AG10803 (cell line): ENCODE measurements at regions not wholly inside any gene's neighbourhood (a gene's known extent, or its start where the extent isn't known, plus 50 kb on each side); places are given as distances from the start of the nearest gene placed in this dataset.
A peak's percentile ranks its signal among the peaks of the same experiment; 100 is the strongest.

Experiments used
- DNase-seq: peaks from one replicate; pipeline ENCODE4 v3.0.0; 2010; ENCODE audit warnings: low read depth
- H3K4me3 ChIP-seq: 2 replicates; pipeline ENCODE4 v1.5.1; 2011; ENCODE audit warnings: mild to moderate bottlenecking, low read length, control low read depth
- TF ChIP-seq, protein P1 (sequence below): conservative IDR thresholded peaks from 2 replicates; pipeline ENCODE4 v1.5.1; 2011; ENCODE audit warnings: mild to moderate bottlenecking, low read length, control low read depth, inconsistent platforms

DNA sequence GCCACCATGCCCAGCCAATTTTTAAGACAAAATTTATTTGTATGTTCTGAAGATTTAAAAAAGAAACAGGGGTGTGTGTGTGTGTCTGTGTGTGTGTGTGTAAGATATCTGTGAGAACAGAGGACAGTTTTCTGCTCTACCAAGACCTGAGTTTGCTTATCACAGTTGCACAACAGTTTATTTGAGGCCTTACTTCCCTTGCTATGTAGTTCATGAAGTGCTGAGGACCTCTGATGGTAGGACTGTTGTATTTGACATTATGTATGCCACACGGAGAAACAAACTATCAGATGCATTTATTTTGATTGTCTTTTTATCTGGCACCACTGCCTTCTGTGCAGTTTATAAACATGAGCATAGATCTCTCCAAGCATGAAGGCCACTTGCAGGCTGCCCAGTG is 355.2 kb downstream of the PBX1 start:
- peak; percentile 58 for DNase-seq
- H3K4me3 ChIP-seq = no peak overlapping the region
- TF ChIP-seq, protein P1, sequence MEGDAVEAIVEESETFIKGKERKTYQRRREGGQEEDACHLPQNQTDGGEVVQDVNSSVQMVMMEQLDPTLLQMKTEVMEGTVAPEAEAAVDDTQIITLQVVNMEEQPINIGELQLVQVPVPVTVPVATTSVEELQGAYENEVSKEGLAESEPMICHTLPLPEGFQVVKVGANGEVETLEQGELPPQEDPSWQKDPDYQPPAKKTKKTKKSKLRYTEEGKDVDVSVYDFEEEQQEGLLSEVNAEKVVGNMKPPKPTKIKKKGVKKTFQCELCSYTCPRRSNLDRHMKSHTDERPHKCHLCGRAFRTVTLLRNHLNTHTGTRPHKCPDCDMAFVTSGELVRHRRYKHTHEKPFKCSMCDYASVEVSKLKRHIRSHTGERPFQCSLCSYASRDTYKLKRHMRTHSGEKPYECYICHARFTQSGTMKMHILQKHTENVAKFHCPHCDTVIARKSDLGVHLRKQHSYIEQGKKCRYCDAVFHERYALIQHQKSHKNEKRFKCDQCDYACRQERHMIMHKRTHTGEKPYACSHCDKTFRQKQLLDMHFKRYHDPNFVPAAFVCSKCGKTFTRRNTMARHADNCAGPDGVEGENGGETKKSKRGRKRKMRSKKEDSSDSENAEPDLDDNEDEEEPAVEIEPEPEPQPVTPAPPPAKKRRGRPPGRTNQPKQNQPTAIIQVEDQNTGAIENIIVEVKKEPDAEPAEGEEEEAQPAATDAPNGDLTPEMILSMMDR = peak; percentile 51

DNA sequence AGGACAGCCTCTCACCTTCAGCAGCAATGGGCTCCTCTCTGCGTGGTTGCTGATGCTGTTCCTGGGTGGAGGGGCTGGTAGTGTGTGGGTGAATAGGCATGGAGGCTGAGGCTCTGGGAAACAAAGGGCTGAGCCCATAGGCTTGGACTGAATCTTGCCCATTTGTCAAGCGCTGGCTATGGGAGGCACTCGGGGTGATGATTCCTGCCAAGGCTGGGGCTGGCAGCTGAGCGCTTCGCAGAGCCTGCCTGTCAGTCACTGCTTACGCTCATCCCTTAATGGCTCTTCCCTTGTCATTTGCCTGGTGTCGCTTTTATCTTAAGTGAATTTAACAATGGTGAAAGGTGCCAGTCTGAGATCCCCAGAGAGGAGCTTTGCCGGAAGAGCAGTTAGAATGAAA is 353.3 kb downstream of the PBX1 start:
- DNase-seq = no peak
- H3K4me3 ChIP-seq = no peak overlapping the region
- TF ChIP-seq, protein P1 = no peak

DNA sequence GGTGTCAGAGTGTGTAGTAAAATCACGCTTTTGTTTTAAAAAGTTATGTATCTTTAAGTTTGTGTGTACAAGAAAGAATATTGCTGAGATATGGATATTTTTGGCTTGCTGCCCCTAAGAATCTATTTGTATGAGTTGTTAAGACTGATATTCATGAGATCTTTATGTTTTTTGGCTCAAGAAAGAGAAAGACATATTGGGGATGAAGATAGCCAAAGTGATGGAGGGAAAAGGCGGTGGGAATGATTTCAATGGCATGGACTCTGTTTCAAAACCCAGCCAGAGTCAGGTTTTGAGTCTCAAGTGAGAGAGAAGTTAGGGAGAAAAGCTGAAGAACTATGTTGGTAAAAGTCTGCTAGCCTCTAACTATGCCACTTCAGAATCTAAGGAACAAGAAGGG is 351.7 kb downstream of the PBX1 start:
- H3K4me3 ChIP-seq = no peak overlapping the region
- TF ChIP-seq, protein P1 = no peak
- no peak for DNase-seq

DNA sequence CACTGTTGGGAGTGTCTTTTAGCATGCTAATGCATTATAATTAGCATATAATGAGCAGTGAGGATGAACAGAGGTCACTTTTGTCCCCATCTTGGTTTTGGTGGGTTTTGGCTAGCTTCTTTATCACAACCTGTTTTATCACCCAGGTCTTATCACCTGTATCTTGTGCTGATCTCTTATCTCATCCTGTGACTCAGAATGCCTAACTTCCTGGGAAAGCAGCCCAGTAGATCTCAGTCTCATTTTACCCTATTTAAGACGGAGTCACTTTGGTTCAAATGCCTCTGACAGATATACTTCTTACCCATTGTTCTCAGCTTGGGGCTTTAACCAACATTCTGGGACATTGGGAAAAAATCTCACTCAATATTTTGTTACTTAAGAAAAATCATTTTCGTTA is 348.7 kb downstream of the PBX1 start:
- no peak overlapping the region for H3K4me3 ChIP-seq
- DNase-seq = no peak
- TF ChIP-seq, protein P1 = no peak

DNA sequence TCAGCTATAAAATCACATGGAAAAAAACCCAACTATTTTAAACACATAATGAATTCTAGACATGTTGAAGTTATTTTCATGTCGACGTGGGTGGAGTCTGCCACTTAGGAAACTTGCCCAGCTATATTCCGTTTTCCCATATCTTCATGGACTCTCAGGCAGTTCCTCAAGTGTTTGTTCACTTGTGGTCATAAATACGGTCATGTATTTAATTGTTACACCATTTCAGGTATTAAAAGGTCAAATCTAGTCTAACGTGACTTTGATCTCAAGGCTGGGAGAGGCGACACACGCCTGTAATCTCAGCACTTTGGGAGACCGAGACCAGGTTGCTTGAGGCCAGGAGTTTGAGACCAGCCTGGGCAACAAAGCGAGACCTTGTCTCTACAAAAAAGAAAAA is 346.9 kb downstream of the PBX1 start:
- TF ChIP-seq, protein P1 = no peak
- no peak for DNase-seq
- no peak overlapping the region for H3K4me3 ChIP-seq

DNA sequence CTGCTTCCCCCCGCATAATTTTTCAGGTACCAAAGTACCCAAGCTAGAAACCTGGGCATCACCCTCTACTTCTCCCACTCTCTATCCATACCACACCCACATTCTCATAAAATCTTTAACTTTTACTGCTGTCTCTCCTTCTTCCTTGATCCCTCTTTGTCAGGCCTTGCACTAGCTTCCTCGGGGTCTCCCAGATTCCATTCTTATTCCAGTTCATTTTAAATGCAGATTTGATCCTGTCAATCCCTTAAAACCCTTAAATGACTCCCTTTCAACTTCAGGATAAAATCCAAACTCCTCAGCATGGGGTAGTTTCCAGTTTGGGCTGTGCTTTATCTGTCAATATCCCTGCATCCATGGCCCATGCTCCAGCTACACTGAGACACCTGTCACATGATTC is 343.5 kb downstream of the PBX1 start:
- TF ChIP-seq, protein P1 = no peak
- DNase-seq = no peak

More for the DNA sequence above, 343.5 kb downstream of the PBX1 start:
- no peak overlapping the region for H3K4me3 ChIP-seq
